Ovary (tissue), 3 donors: ENCODE measurements at regions not wholly inside any gene's neighbourhood (a gene's known extent, or its start where the extent isn't known, plus 50 kb on each side); places are given as distances from the start of the nearest gene placed in this dataset.

Source experiments
- CTCF ChIP-seq, 3 donors: fragments of 450-650 bp in 2 of 3; fragments of 200-600 bp in 1 of 3; IDR thresholded peaks; one replicate each; pipeline versions ENCODE4 v1.5.1 to v1.8.0; 2016 to 2022; ENCODE audit warnings: antibody characterized with exemption in 3 of 3, mild to moderate bottlenecking in 1 of 3
- POLR2A ChIP-seq: fragments of 450-650 bp; IDR thresholded peaks from one replicate; pipeline ENCODE4 v1.6.1; 2017; ENCODE audit warnings: antibody characterized with exemption, mild to moderate bottlenecking, moderate library complexity
- donor health status: DM: no; HTN: no; CAD: no.

DNA sequence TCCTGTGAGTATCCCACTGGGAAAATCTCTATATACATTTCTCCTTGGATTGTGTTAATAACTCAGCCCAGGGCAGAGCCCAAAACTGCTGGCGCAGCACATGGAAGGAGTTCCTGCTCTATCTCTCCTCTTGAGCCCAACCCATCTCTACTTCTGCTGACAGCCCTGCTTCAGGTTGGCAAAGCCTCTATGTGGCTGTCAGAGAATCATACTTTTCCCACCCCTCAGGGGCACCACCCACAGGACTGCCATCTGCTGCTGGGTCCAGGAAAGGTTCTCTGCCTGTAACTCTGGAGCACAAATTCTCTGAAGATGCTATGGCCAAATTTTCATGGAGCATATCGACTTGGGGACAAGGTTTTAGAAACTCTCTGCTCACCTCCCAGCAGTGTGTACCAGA lies 278.5 kb upstream of the EMCN start:
- no peak for TF ChIP-seq POLR2A
- TF ChIP-seq CTCF (IDR thresholded peaks at IDR 0.05), result no peak
